ENCODE measurements at regions not wholly inside any gene's neighbourhood (a gene's known extent, or its start where the extent isn't known, plus 50 kb on each side); places are given as distances from the start of the nearest gene placed in this dataset.

GRCh38 chr11:95494856-95495255 is 263.9 kb upstream of the SESN3 start:
- H2BK5ac ChIP-seq (ENCODE audit: low read depth, low read length), result no peak overlapping the region
- no peaks in the 10 kb centered on the region for H4K20me1 ChIP-seq (replicated peaks in 1 of 2; ENCODE audit: control insufficient read depth in 1 of 2, insufficient read depth in 2 of 2, low read length in 2 of 2)
- H3K4me2 ChIP-seq (ENCODE audit: insufficient read depth in 1 of 2, low read depth in 2 of 2, low read length in 2 of 2), result no peak overlapping the region
- H4K5ac ChIP-seq (ENCODE audit: insufficient read length, low read depth, low read length), result no peak overlapping the region
- no peak overlapping the region for H3K27ac ChIP-seq (ENCODE audit: low read depth, low read length)
- no peak overlapping the region for H2BK20ac ChIP-seq (ENCODE audit: low read length)
- no peak overlapping the region for H3K9ac ChIP-seq (replicated peaks in 1 of 4; ENCODE audit: extremely low read depth in 1 of 4, low read depth in 3 of 4, low read length in 3 of 4)
- no peaks in the 10 kb centered on the region for H3K27me3 ChIP-seq (replicated peaks in 1 of 4; ENCODE audit: control insufficient read depth in 3 of 4, extremely low read depth in 1 of 4, insufficient read depth in 3 of 4, low read length in 3 of 4)
- no peak overlapping the region for H3K56ac ChIP-seq (replicated peaks; ENCODE audit: insufficient read length, low read depth, low read length)
- no peak for FAIRE-seq
- ChIA-PET CTCF (ENCODE audit: partially characterized antibody) (interaction anchor here (1.0 to 1.5 kb wide), 2 partner anchors 16 to 343 kb away, joined by 3 read pairs; no protein-coding TSS in a partner anchor), POLR2A (ENCODE audit: partially characterized antibody) (no interaction called here)
- no peak overlapping the region for H3K4ac ChIP-seq (replicated peaks; ENCODE audit: insufficient read length, low read depth, low read length)
- no peak overlapping the region for H2BK12ac ChIP-seq (ENCODE audit: low read depth, low read length)
- H4K8ac ChIP-seq (ENCODE audit: extremely low read depth, insufficient read depth, low read length), result no peak overlapping the region
- no peaks in the 10 kb centered on the region for H3K23me2 ChIP-seq (ENCODE audit: low read depth, low read length)
- TF ChIP-seq MAFK (IDR thresholded peaks at IDR 0.05; ENCODE audit: low read depth, low read length) (no peak), CBX5 (IDR thresholded peaks at IDR 0.05; ENCODE audit: low read depth, low read length) (no peak), TAF7 (optimal IDR thresholded peaks at IDR 0.05; ENCODE audit: borderline replicate concordance, low read depth, low read length) (no peak), JUND (IDR thresholded peaks at IDR 0.05; ENCODE audit: low read length) (no peak), GTF2F1 (IDR thresholded peaks at IDR 0.05; ENCODE audit: borderline replicate concordance, low read depth, low read length) (no peak), FOSL1 (IDR thresholded peaks at IDR 0.05; ENCODE audit: insufficient read depth, low read depth, low read length) (no peak)
- H3K23ac ChIP-seq (ENCODE audit: insufficient read length), result no peak overlapping the region
- no peak overlapping the region for H2AFZ ChIP-seq (ENCODE audit: low read length)
- 94% methylated on average over 1 of the region's 1 CpG; no CpG with 5 or more reads in 1 of the 2 experiments for WGBS, 2 experiments (ENCODE audit: extremely low coverage in 1 of 2, insufficient coverage in 1 of 2, insufficient read length in 1 of 2, insufficient replicate concordance in 2 of 2, low coverage in 1 of 2, low lambda C conversion rate in 2 of 2, missing lambda C conversion rate in 1 of 2)
- no peaks in the 10 kb centered on the region for H3K79me2 ChIP-seq (ENCODE audit: control insufficient read depth in 1 of 2, insufficient read depth in 2 of 2, low read length in 2 of 2)
- H3K4me3 ChIP-seq (ENCODE audit: extremely low read depth in 1 of 4, insufficient read depth in 2 of 4, low read depth in 3 of 4, low read length in 4 of 4), result no peak overlapping the region
- H3K36me3 ChIP-seq (ENCODE audit: control insufficient read depth in 2 of 4, insufficient read depth in 4 of 4, low read length in 3 of 4), result no peaks in the 10 kb centered on the region
- no peak overlapping the region for H3K14ac ChIP-seq (ENCODE audit: insufficient read length)
- H2BK15ac ChIP-seq (ENCODE audit: low read length), result no peak overlapping the region
- no peak overlapping the region for H3K18ac ChIP-seq (ENCODE audit: extremely low read depth, low read length)
- peaks cover 4 to 11% (median 5%) of the 10 kb centered on the region in 4 experiments; a peak in 6 of 7 replicates for H3K4me1 ChIP-seq (replicated peaks in 1 of 4; ENCODE audit: control insufficient read depth in 3 of 4, insufficient read depth in 4 of 4, low read length in 3 of 4)
- no peaks in the 10 kb centered on the region for H3K9me3 ChIP-seq (ENCODE audit: insufficient read depth in 2 of 2, low read depth in 1 of 2, low read length in 1 of 2)
- H2BK120ac ChIP-seq (replicated peaks; ENCODE audit: low read depth, low read length), result no peak overlapping the region
- DNase-seq (ENCODE audit: low read depth in 1 of 2, low spot score in 2 of 2), result no peak
- no peak overlapping the region for H4K91ac ChIP-seq (replicated peaks; ENCODE audit: insufficient read length, low read length)
- no peaks in the 10 kb centered on the region for H3K79me1 ChIP-seq (ENCODE audit: low read depth, low read length)
- H2AK5ac ChIP-seq (ENCODE audit: low read depth, low read length), result no peak overlapping the region
